BJ (cell line): ENCODE measurements at regions not wholly inside any gene's neighbourhood (a gene's known extent, or its start where the extent isn't known, plus 50 kb on each side); places are given as distances from the start of the nearest gene placed in this dataset.

Experiments
- CTCF ChIA-PET: fragments of 350-600 bp; formaldehyde crosslinking; extraction: SDS; loops from one replicate; lab custom pipeline; 2021; ENCODE audit warnings: antibody characterized with exemption, inconsistent platforms; lab: Yijun Ruan, JAX
- POLR2A ChIA-PET: fragments of 300-600 bp; sonication (Branson Sonifier 250); formaldehyde crosslinking; extraction: SDS; loops from one replicate; lab custom pipeline; 2021; ENCODE audit warnings: antibody characterized with exemption; lab: Charles Lee
- DNase-seq: peaks from one replicate; pipeline ENCODE4 v3.0.0-alpha.2; 2011; ENCODE audit warnings: low read depth
- H3K27me3 ChIP-seq: 2 replicates; pipeline ENCODE4 v1.6.0; 2011; ENCODE audit warnings: low read length; ENCODE audit not compliant: control insufficient read depth, insufficient read depth
- H3K36me3 ChIP-seq: 2 replicates; pipeline ENCODE4 v1.5.1; 2011; ENCODE audit warnings: low read length; ENCODE audit not compliant: control insufficient read depth, insufficient read depth
- H3K4me3 ChIP-seq: 2 replicates; pipeline ENCODE4 v1.5.1; 2011; ENCODE audit warnings: low read depth, mild to moderate bottlenecking, control low read depth, low read length
- CTCF ChIP-seq: IDR thresholded peaks from 2 replicates; pipeline ENCODE4 v1.5.1; 2011; ENCODE audit warnings: low read depth, mild to moderate bottlenecking, control low read depth, inconsistent platforms, low read length, moderate library complexity; ENCODE audit not compliant: insufficient read depth

DNA sequence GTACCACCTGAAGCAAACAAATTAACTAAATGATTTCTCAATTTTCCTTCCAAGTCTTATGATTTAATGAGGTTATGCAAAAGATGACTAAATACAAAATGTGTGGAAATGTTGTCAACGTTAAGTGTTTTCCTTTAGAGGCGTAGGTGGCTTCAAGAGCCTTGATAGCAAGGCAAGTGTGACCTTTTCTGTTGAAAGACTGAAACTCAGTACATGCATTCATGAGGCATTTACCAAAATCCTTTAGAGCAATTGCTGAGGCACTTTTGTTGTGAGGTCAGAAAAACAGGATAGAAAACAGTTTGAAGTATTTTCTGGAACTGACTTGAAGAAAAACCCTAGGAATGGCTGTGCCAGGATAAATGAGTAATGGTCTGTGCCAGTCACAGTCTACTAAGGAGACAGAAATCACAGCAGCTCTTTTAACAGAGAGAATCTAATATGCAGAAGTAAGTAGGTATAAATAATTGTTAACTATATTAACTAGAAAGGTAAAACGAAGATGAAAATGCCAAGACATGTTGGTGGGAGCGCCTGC is 326.5 kb upstream of the CDH20 start:
- Histone ChIP-seq H3K4me3 (no peak overlapping the region), H3K36me3 (no peaks in the 10 kb centered on the region), H3K27me3 (no peaks in the 10 kb centered on the region)
- DNase-seq: no peak
- ChIA-PET CTCF (interaction anchor here (1.3 kb wide), 1 partner anchor 21 kb away, joined by 3 read pairs; no protein-coding TSS in a partner anchor), POLR2A (no interaction called here)
- TF ChIP-seq CTCF: no peak

DNA sequence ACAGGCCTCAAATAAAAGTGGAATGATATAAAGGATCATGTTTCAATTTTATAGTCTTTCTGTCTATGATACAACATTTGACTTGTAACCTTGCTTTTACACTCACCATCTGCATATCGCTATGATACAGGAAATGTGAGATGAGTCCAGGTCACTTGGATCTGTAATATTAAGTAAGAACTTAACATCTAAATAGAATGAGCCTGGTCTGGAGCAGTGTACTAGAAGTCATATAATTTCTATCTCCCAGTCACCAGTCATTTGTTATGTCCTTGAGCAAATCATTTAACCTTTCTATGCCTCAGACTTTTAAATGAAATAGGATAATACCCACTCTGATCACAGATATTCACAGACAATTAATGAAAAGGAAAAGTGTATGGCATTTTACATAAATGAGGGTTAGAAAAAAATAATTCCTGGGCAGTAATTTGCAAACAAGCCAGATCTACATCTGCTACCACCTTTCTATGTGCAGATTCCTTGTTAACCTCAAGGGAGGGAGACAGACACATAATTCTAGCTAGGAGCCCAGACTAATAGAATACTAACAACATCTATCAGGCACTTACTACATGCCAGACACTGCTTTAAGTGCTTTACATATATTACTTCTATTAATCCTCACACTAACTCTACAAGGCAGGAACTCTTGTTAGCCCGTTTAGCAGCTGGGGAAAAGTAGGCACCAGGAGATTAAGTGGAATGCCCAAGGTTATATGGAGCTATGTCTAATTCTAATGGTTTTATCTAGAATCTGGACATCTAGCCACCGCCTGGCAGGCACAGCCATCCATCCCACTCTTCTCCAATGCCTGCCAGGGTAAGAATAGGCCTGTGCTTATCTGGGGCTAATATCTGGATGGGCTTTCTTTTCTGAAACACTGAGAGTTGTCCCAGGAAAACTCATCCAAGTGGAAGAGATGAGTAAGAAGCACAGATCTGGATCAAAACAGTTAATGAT is 313.6 kb upstream of the CDH20 start:
- ChIA-PET POLR2A (no interaction called here), CTCF (no interaction called here)
- Histone ChIP-seq H3K27me3 (no peaks in the 10 kb centered on the region), H3K36me3 (no peaks in the 10 kb centered on the region), H3K4me3 (no peak overlapping the region)
- no peak for DNase-seq
- TF ChIP-seq CTCF: no peak

DNA sequence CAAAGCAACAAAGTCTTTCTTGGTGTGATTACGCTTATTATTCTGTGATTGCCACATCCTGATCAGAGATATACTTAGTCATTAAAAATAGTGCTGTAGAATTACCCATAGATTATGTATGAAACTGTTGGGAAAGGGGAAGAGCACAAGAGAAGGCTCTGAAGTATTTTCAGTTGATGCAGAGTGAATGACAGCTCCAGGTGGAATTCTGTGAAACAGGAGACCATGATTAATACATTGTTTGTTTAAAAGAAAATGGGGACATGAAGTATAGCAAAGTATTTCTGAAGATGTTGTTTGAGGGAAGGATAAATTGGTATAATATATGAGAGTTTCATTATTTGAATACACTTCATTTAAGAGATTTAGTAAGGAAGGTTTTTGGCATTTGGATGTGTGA is 307.6 kb upstream of the CDH20 start:
- POLR2A ChIA-PET: no interaction called here
- Histone ChIP-seq H3K36me3 (no peaks in the 10 kb centered on the region), H3K27me3 (no peaks in the 10 kb centered on the region), H3K4me3 (no peak overlapping the region)
- DNase-seq: no peak
- TF ChIP-seq CTCF: no peak
- CTCF ChIA-PET: no interaction called here

- ChIA-PET POLR2A (no interaction called here), CTCF (no interaction called here)
- no peak for TF ChIP-seq CTCF
- DNase-seq: no peak
- Histone ChIP-seq H3K4me3 (no peak overlapping the region), H3K36me3 (no peaks in the 10 kb centered on the region), H3K27me3 (no peaks in the 10 kb centered on the region)
These were observed 301.6 kb upstream of the CDH20 start for GRCh38 chr18:61031626-61032025.

- CTCF ChIA-PET: no interaction called here
- H3K27me3 ChIP-seq: no peaks in the 10 kb centered on the region
- TF ChIP-seq CTCF: no peak
- no peaks in the 10 kb centered on the region for H3K36me3 ChIP-seq
- H3K4me3 ChIP-seq: no peak overlapping the region
- POLR2A ChIA-PET: no interaction called here
- DNase-seq: no peak
These were observed 298.6 kb upstream of the CDH20 start for GRCh38 chr18:61034580-61034979.
